Activated B cell treated with CpG ODN at 0.5 μM for 24 hours (primary cell): ENCODE measurements at regions not wholly inside any gene's neighbourhood (a gene's known extent, or its start where the extent isn't known, plus 50 kb on each side); places are given as distances from the start of the nearest gene placed in this dataset.

Source experiments
- ATAC-seq: fragments of 200-7000 bp; cut with Tn5 transposase; one replicate; pipeline ENCODE4 v1.10.0; 2021; ENCODE audit warnings: low read depth, mild to moderate bottlenecking, moderate library complexity
- CTCF ChIA-PET: fragments of 350-600 bp; sonication (Branson Sonifier 250); formaldehyde crosslinking; loops from one replicate; lab custom pipeline; 2021; ENCODE audit warnings: antibody characterized with exemption; lab: Charles Lee
- POLR2A ChIA-PET: fragments of 350-600 bp; sonication (Branson Sonifier 250); formaldehyde crosslinking; loops from one replicate; lab custom pipeline; 2021; ENCODE audit warnings: antibody characterized with exemption; lab: Charles Lee
- DNase-seq: peaks from one replicate; pipeline ENCODE4 v3.0.0; 2022
- H3K27ac Mint-ChIP-seq: one replicate; pipeline ENCODE4 v1.8.0; 2020; ENCODE audit warnings: mixed read lengths
- H3K27me3 Mint-ChIP-seq: one replicate; pipeline ENCODE4 v1.8.0; 2021; ENCODE audit warnings: mixed read lengths
- H3K36me3 Mint-ChIP-seq: one replicate; pipeline ENCODE4 v1.8.0; 2021; ENCODE audit warnings: low read depth, mixed read lengths
- H3K4me1 Mint-ChIP-seq: one replicate; pipeline ENCODE4 v1.8.0; 2021; ENCODE audit warnings: mixed read lengths
- H3K4me3 Mint-ChIP-seq: one replicate; pipeline ENCODE4 v1.8.0; 2020; ENCODE audit warnings: mild to moderate bottlenecking, mixed read lengths
- H3K9me3 Mint-ChIP-seq: one replicate; pipeline ENCODE4 v1.8.0; 2020; ENCODE audit warnings: mixed read lengths
- intact Hi-C: fragments of 100-400 bp; cut with micrococcal nuclease; formaldehyde crosslinking; loops from one replicate; pipeline ENCODE4 v1.15.1; 2024
- TF ChIP-seq, protein P1 (sequence below): fragments of 200-600 bp; IDR thresholded peaks from one replicate; pipeline ENCODE4 v1.8.0; 2022; ENCODE audit warnings: antibody characterized with exemption, mild to moderate bottlenecking

DNA sequence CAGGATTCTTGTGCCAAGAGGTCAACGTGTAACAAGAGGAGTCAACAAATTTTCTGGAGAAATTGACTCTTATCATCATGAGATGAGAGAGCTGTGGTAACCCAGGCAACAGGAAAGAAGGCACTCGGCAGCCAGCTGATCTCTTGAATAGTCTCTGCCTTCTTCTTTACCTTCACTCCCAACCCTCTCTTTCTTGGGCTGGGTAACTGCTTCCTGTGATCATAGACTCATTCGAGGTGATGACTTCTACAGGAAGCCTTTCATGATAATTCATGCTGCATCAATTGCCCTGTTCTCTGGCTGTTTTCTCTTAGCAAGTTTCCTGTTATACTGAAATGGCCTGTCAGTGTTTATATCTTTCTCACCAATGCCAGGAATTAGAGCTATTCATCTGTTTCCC lies 70.8 kb upstream of the FSTL5 start:
- Mint-ChIP-seq H3K27ac (no peak overlapping the region), H3K9me3 (peaks cover 7% of the 10 kb centered on the region), H3K4me1 (no peaks in the 10 kb centered on the region), H3K27me3 (no peaks in the 10 kb centered on the region), H3K4me3 (no peak overlapping the region), H3K36me3 (no peaks in the 10 kb centered on the region)
- ATAC-seq (no peak), DNase-seq (no peak)
- POLR2A ChIA-PET, result no interaction called here
- CTCF ChIA-PET, result no interaction called here
- intact Hi-C loops, result no loop called here
- TF ChIP-seq, protein P1, sequence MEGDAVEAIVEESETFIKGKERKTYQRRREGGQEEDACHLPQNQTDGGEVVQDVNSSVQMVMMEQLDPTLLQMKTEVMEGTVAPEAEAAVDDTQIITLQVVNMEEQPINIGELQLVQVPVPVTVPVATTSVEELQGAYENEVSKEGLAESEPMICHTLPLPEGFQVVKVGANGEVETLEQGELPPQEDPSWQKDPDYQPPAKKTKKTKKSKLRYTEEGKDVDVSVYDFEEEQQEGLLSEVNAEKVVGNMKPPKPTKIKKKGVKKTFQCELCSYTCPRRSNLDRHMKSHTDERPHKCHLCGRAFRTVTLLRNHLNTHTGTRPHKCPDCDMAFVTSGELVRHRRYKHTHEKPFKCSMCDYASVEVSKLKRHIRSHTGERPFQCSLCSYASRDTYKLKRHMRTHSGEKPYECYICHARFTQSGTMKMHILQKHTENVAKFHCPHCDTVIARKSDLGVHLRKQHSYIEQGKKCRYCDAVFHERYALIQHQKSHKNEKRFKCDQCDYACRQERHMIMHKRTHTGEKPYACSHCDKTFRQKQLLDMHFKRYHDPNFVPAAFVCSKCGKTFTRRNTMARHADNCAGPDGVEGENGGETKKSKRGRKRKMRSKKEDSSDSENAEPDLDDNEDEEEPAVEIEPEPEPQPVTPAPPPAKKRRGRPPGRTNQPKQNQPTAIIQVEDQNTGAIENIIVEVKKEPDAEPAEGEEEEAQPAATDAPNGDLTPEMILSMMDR, result no peak

DNA sequence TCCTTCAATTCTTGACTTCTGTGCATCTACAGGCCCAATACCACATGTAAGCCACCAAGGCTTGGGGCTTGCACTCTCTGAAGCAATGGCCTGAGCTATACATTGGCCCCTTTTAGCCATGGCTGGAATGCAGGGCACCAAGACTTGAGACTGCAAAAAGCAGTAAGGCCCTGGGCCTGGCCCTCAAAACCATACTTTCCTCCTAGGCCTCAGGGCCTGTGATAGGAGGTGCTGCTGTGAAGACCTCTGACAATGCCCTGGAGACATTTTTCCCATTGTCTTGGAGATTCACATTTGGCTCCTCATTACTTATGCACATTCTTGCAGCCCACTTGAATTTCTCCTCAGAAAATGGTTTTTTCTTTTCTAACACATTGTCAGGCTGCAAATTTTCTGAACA lies 68.5 kb upstream of the FSTL5 start:
- ATAC-seq, result no peak
- no peaks in the 10 kb centered on the region for H3K4me1 Mint-ChIP-seq
- intact Hi-C loops, result no loop called here
- ChIA-PET POLR2A (no interaction called here), CTCF (no interaction called here)
- no peak overlapping the region for H3K27ac Mint-ChIP-seq
- H3K9me3 Mint-ChIP-seq, result peaks cover 4% of the 10 kb centered on the region
- TF ChIP-seq, protein P1, result no peak
- no peaks in the 10 kb centered on the region for H3K36me3 Mint-ChIP-seq
- no peaks in the 10 kb centered on the region for H3K27me3 Mint-ChIP-seq
- DNase-seq, result no peak
- no peak overlapping the region for H3K4me3 Mint-ChIP-seq

DNA sequence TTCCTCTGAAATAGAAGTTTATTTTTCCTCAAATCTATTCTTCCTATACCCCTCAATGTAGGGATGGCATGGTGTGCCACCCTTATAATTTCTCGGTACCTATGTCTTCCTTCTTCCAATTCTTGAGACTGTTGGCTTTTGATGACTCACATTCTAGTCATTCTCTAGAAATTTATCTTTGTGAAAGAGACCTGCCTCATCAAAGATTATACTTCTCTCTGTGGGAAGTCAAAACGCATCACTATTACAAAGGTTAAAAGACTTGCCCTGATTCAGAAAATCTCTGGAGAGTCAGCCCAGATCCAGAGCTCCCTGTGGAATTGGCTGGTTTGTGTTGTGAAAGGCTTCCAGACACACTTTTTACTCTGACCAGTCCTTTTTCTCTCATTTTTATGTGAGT lies 65.9 kb upstream of the FSTL5 start:
- Mint-ChIP-seq H3K27me3 (no peaks in the 10 kb centered on the region), H3K4me1 (no peaks in the 10 kb centered on the region), H3K36me3 (no peaks in the 10 kb centered on the region), H3K4me3 (no peak overlapping the region), H3K27ac (no peak overlapping the region), H3K9me3 (peaks cover 5% of the 10 kb centered on the region)
- ATAC-seq (no peak), DNase-seq (no peak)
- POLR2A ChIA-PET, result no interaction called here
- CTCF ChIA-PET, result no interaction called here
- TF ChIP-seq, protein P1, result no peak
- intact Hi-C loops, result no loop called here

DNA sequence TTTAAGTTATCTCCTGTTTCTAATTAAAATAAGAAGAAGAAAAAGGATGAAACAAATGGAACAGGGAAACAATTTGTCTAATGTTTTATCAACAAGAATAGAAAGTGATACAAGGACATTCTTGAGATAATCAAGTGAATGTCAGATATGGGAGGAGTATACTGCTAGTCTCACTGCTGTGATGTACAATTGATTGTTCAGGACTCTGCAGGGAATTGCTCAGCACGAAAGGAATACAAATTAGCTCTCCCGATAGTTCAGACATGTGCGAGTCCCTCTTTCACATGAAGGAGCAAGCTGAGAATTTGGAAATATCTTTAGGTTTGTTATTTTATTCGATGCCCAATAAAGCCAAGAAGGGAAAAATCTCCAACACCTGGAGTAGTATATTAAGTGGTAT lies 57.3 kb upstream of the FSTL5 start:
- no peak for ATAC-seq
- TF ChIP-seq, protein P1, result no peak
- Mint-ChIP-seq H3K27ac (no peak overlapping the region), H3K4me1 (no peaks in the 10 kb centered on the region), H3K9me3 (peaks cover 3% of the 10 kb centered on the region), H3K4me3 (no peak overlapping the region), H3K36me3 (no peaks in the 10 kb centered on the region), H3K27me3 (no peaks in the 10 kb centered on the region)
- no peak for DNase-seq
- POLR2A ChIA-PET, result no interaction called here
- CTCF ChIA-PET, result no interaction called here
- intact Hi-C loops, result no loop called here
